ENCODE measurements at regions not wholly inside any gene's neighbourhood (a gene's known extent, or its start where the extent isn't known, plus 50 kb on each side); places are given as distances from the start of the nearest gene placed in this dataset.

- DNase-seq (ENCODE audit: low read depth, low spot score), result no peak
- Histone ChIP-seq H3K4me1 (ENCODE audit: control insufficient read depth, insufficient read depth, low read length) (no peaks in the 10 kb centered on the region), H3K9me3 (ENCODE audit: control insufficient read depth, insufficient read depth, low read depth, low read length) (no peaks in the 10 kb centered on the region), H3K27me3 (ENCODE audit: control insufficient read depth, insufficient read depth, low read length) (no peaks in the 10 kb centered on the region), H3K4me3 (ENCODE audit: low read depth in 2 of 2, low read length in 2 of 2) (no peak overlapping the region), H3K36me3 (ENCODE audit: control insufficient read depth, insufficient read depth, low read length) (no peaks in the 10 kb centered on the region), H3K27ac (ENCODE audit: low read length) (no peak overlapping the region)
- no TSS peak for BruUV-seq (replicated peaks)
- ATAC-seq, result no peak
- ChIA-PET CTCF (interaction anchor here (0.7 kb wide), 1 partner anchor 161 kb away, joined by 6 read pairs; no protein-coding TSS in a partner anchor), POLR2A (no interaction called here)
- in situ Hi-C loops (cut with HindIII; ENCODE audit: low pct_unique_long_range_greater_than_20kb, low sequenced_read_pairs) (no loop called here), intact Hi-C loops (cut with micrococcal nuclease; ENCODE audit: unreplicated experiment) (no loop called here)
- TF ChIP-seq SIN3A (IDR thresholded peaks at IDR 0.05; ENCODE audit: borderline replicate concordance, insufficient read depth, low read depth, low read length) (no peak), REST (IDR thresholded peaks at IDR 0.05; ENCODE audit: insufficient read depth in 1 of 2, low read depth in 2 of 2, low read length in 1 of 2) (no peak), POLR2AphosphoS5 (IDR thresholded peaks at IDR 0.05; ENCODE audit: low read depth, low read length) (no peak), TCF7L2 (IDR thresholded peaks at IDR 0.05; ENCODE audit: low read depth, low read length) (no peak), CTCF (IDR thresholded peaks at IDR 0.05) (no peak)
These were observed 90.3 kb upstream of the UBL3 start for GRCh38 chr13:29940715-29941114.

GRCh38 chr13:29939158-29939557 is 88.7 kb upstream of the UBL3 start:
- DNase-seq (ENCODE audit: low read depth, low spot score) (no peak), ATAC-seq (no peak)
- H3K4me3 ChIP-seq (ENCODE audit: low read depth in 2 of 2, low read length in 2 of 2), result no peak overlapping the region
- H3K27me3 ChIP-seq (ENCODE audit: control insufficient read depth, insufficient read depth, low read length), result no peaks in the 10 kb centered on the region
- H3K4me1 ChIP-seq (ENCODE audit: control insufficient read depth, insufficient read depth, low read length), result no peaks in the 10 kb centered on the region
- BruUV-seq (replicated peaks), result no TSS peak
- POLR2A ChIA-PET, result no interaction called here
- H3K36me3 ChIP-seq (ENCODE audit: control insufficient read depth, insufficient read depth, low read length), result no peaks in the 10 kb centered on the region
- intact Hi-C loops (cut with micrococcal nuclease; ENCODE audit: unreplicated experiment) (no loop called here), in situ Hi-C loops (cut with HindIII; ENCODE audit: low pct_unique_long_range_greater_than_20kb, low sequenced_read_pairs) (no loop called here)
- no peaks in the 10 kb centered on the region for H3K9me3 ChIP-seq (ENCODE audit: control insufficient read depth, insufficient read depth, low read depth, low read length)
- no peak overlapping the region for H3K27ac ChIP-seq (ENCODE audit: low read length)
- TF ChIP-seq POLR2AphosphoS5 (IDR thresholded peaks at IDR 0.05; ENCODE audit: low read depth, low read length), result no peak
- TF ChIP-seq TCF7L2 (IDR thresholded peaks at IDR 0.05; ENCODE audit: low read depth, low read length), result no peak
- TF ChIP-seq CTCF (IDR thresholded peaks at IDR 0.05), result no peak
- no peak for TF ChIP-seq REST (IDR thresholded peaks at IDR 0.05; ENCODE audit: insufficient read depth in 1 of 2, low read depth in 2 of 2, low read length in 1 of 2)
- TF ChIP-seq SIN3A (IDR thresholded peaks at IDR 0.05; ENCODE audit: borderline replicate concordance, insufficient read depth, low read depth, low read length), result no peak
- CTCF ChIA-PET, result no interaction called here
